ENCODE measurements at regions not wholly inside any gene's neighbourhood (a gene's known extent, or its start where the extent isn't known, plus 50 kb on each side); places are given as distances from the start of the nearest gene placed in this dataset.

- Histone ChIP-seq H3K4me2 (ENCODE audit: low read depth, low read length) (no peak overlapping the region), H3K27ac (ENCODE audit: low read length) (no peak overlapping the region), H3K27me3 (replicated peaks; ENCODE audit: insufficient read depth, low read length) (no peaks in the 10 kb centered on the region), H3K4me3 (ENCODE audit: low read length) (no peak overlapping the region), H3K4me1 (ENCODE audit: low read length) (no peaks in the 10 kb centered on the region), H3K9me3 (replicated peaks; ENCODE audit: insufficient read depth, low read length) (no peaks in the 10 kb centered on the region), H2AFZ (ENCODE audit: low read length) (no peak overlapping the region), H3K36me3 (replicated peaks; ENCODE audit: insufficient read depth, low read length) (no peaks in the 10 kb centered on the region), H3K9me2 (replicated peaks; ENCODE audit: insufficient read depth, low read length) (no peaks in the 10 kb centered on the region), H4K20me1 (ENCODE audit: insufficient read depth, low read length) (no peaks in the 10 kb centered on the region), H3K79me2 (ENCODE audit: low read length) (no peaks in the 10 kb centered on the region), H3F3A (ENCODE audit: insufficient read depth, low read length) (no peaks in the 10 kb centered on the region), H3K9ac (ENCODE audit: low read length) (no peak overlapping the region)
- no peak for DNase-seq
- TF ChIP-seq EZH2 (optimal IDR thresholded peaks at IDR 0.05; ENCODE audit: low read depth, low read length) (no peak), EZH2phosphoT487 (IDR thresholded peaks at IDR 0.05; ENCODE audit: low read length) (no peak), CTCF (IDR thresholded peaks at IDR 0.05; ENCODE audit: low read length) (no peak)
These were observed 93.4 kb upstream of the EEF1E1 start for GRCh38 chr6:8195714-8196102.

- no peaks in the 10 kb centered on the region for H3K27me3 ChIP-seq (replicated peaks; ENCODE audit: insufficient read depth, low read length)
- no peaks in the 10 kb centered on the region for H3K79me2 ChIP-seq (ENCODE audit: low read length)
- no peak overlapping the region for H3K27ac ChIP-seq (ENCODE audit: low read length)
- H3K4me3 ChIP-seq (ENCODE audit: low read length) = no peak overlapping the region
- H2AFZ ChIP-seq (ENCODE audit: low read length) = no peak overlapping the region
- no peak for DNase-seq
- H3K4me2 ChIP-seq (ENCODE audit: low read depth, low read length) = no peak overlapping the region
- H3F3A ChIP-seq (ENCODE audit: insufficient read depth, low read length) = no peaks in the 10 kb centered on the region
- no peaks in the 10 kb centered on the region for H3K9me2 ChIP-seq (replicated peaks; ENCODE audit: insufficient read depth, low read length)
- no peaks in the 10 kb centered on the region for H3K4me1 ChIP-seq (ENCODE audit: low read length)
- H3K36me3 ChIP-seq (replicated peaks; ENCODE audit: insufficient read depth, low read length) = no peaks in the 10 kb centered on the region
- H3K9ac ChIP-seq (ENCODE audit: low read length) = no peak overlapping the region
- TF ChIP-seq CTCF (IDR thresholded peaks at IDR 0.05; ENCODE audit: low read length) (no peak), EZH2 (optimal IDR thresholded peaks at IDR 0.05; ENCODE audit: low read depth, low read length) (no peak), EZH2phosphoT487 (IDR thresholded peaks at IDR 0.05; ENCODE audit: low read length) (no peak)
- no peaks in the 10 kb centered on the region for H3K9me3 ChIP-seq (replicated peaks; ENCODE audit: insufficient read depth, low read length)
- H4K20me1 ChIP-seq (ENCODE audit: insufficient read depth, low read length) = no peaks in the 10 kb centered on the region
These were observed 92.8 kb upstream of the EEF1E1 start for GRCh38 chr6:8195040-8195713.

GRCh38 chr6:8194490-8194889 is 92.1 kb upstream of the EEF1E1 start:
- TF ChIP-seq EZH2phosphoT487 (IDR thresholded peaks at IDR 0.05; ENCODE audit: low read length) (no peak), CTCF (IDR thresholded peaks at IDR 0.05; ENCODE audit: low read length) (no peak), EZH2 (optimal IDR thresholded peaks at IDR 0.05; ENCODE audit: low read depth, low read length) (no peak)
- no peaks in the 10 kb centered on the region for H3K9me2 ChIP-seq (replicated peaks; ENCODE audit: insufficient read depth, low read length)
- DNase-seq = no peak
- no peaks in the 10 kb centered on the region for H3K4me1 ChIP-seq (ENCODE audit: low read length)
- no peak overlapping the region for H3K9ac ChIP-seq (ENCODE audit: low read length)
- H3K9me3 ChIP-seq (replicated peaks; ENCODE audit: insufficient read depth, low read length) = no peaks in the 10 kb centered on the region
- H3K36me3 ChIP-seq (replicated peaks; ENCODE audit: insufficient read depth, low read length) = no peaks in the 10 kb centered on the region
- no peaks in the 10 kb centered on the region for H3K79me2 ChIP-seq (ENCODE audit: low read length)
- no peak overlapping the region for H3K4me3 ChIP-seq (ENCODE audit: low read length)
- H3F3A ChIP-seq (ENCODE audit: insufficient read depth, low read length) = no peaks in the 10 kb centered on the region
- H4K20me1 ChIP-seq (ENCODE audit: insufficient read depth, low read length) = no peaks in the 10 kb centered on the region
- H3K27ac ChIP-seq (ENCODE audit: low read length) = no peak overlapping the region
- H3K27me3 ChIP-seq (replicated peaks; ENCODE audit: insufficient read depth, low read length) = no peaks in the 10 kb centered on the region
- no peak overlapping the region for H2AFZ ChIP-seq (ENCODE audit: low read length)
- no peak overlapping the region for H3K4me2 ChIP-seq (ENCODE audit: low read depth, low read length)
